Natural killer cell (primary cell): ENCODE measurements at regions not wholly inside any gene's neighbourhood (a gene's known extent, or its start where the extent isn't known, plus 50 kb on each side); places are given as distances from the start of the nearest gene placed in this dataset.

Experiments used
- ATAC-seq, 3 donors: fragments of 150-1000 bp in 2 of 3; fragments of 200-7000 bp in 1 of 3; cut with Tn5 transposase; 1 replicate in 1 of 3; 2 replicates in 2 of 3; pipeline ENCODE4 v1.10.0; 2021; ENCODE audit warnings: mild to moderate bottlenecking in 2 of 3, moderate library complexity in 2 of 3
- DNase-seq, 2 donors: peaks; one replicate each; pipeline versions ENCODE4 v3.0.0 to v3.0.0-alpha.2; 2013 to 2021; ENCODE audit warnings: mixed read lengths in 1 of 2
- H3K27ac ChIP-seq: one replicate; pipeline ENCODE4 v1.5.1; 2013; ENCODE audit warnings: mild to moderate bottlenecking, low read length
- H3K27me3 ChIP-seq: one replicate; pipeline ENCODE4 v1.6.1; 2013; ENCODE audit warnings: low read length; ENCODE audit not compliant: control insufficient read depth, insufficient read depth
- H3K36me3 ChIP-seq: one replicate; pipeline ENCODE4 v1.6.1; 2013; ENCODE audit warnings: low read length; ENCODE audit not compliant: control insufficient read depth, insufficient read depth
- H3K4me1 ChIP-seq: one replicate; pipeline ENCODE4 v1.6.1; 2013; ENCODE audit warnings: low read length; ENCODE audit not compliant: control insufficient read depth, insufficient read depth
- H3K4me3 ChIP-seq: one replicate; pipeline ENCODE4 v1.5.1; 2013; ENCODE audit warnings: low read length
- H3K9me3 ChIP-seq: one replicate; pipeline ENCODE4 v1.6.1; 2013; ENCODE audit warnings: low read length; ENCODE audit not compliant: control insufficient read depth, insufficient read depth
- H3K27ac Mint-ChIP-seq, 2 donors: one replicate each; pipeline ENCODE4 v1.8.0; 2022; ENCODE audit warnings: mild to moderate bottlenecking in 2 of 2, mixed read lengths in 2 of 2, moderate library complexity in 1 of 2
- H3K27me3 Mint-ChIP-seq, 2 donors: one replicate each; pipeline ENCODE4 v1.8.0; 2022; ENCODE audit warnings: low read depth in 2 of 2, mixed read lengths in 2 of 2
- H3K36me3 Mint-ChIP-seq: one replicate; pipeline ENCODE4 v1.8.0; 2022; ENCODE audit warnings: mixed read lengths
- H3K4me1 Mint-ChIP-seq, 2 donors: one replicate each; pipeline ENCODE4 v1.8.0; 2022; ENCODE audit warnings: mixed read lengths in 2 of 2
- H3K4me3 Mint-ChIP-seq: one replicate; pipeline ENCODE4 v1.8.0; 2022; ENCODE audit warnings: mild to moderate bottlenecking, moderate library complexity, mixed read lengths
- H3K9me3 Mint-ChIP-seq, 2 donors: one replicate each; pipeline ENCODE4 v1.8.0; 2022; ENCODE audit warnings: mixed read lengths in 2 of 2
- CTCF ChIP-seq: fragments of 200-600 bp; IDR thresholded peaks from one replicate; pipeline ENCODE4 v1.8.0; 2022; ENCODE audit warnings: antibody characterized with exemption
- WGBS: methylation state at CpG from one replicate; pipeline ENCODE4 v1.1.7; 2013; ENCODE audit warnings: missing lambda C conversion rate; ENCODE audit not compliant: insufficient coverage; 5-methylcytosine and 5-hydroxymethylcytosine counted together
- intact Hi-C: fragments of 100-400 bp; cut with micrococcal nuclease; formaldehyde crosslinking; loops from one replicate; pipeline ENCODE4 v1.14.2; 2022

DNA sequence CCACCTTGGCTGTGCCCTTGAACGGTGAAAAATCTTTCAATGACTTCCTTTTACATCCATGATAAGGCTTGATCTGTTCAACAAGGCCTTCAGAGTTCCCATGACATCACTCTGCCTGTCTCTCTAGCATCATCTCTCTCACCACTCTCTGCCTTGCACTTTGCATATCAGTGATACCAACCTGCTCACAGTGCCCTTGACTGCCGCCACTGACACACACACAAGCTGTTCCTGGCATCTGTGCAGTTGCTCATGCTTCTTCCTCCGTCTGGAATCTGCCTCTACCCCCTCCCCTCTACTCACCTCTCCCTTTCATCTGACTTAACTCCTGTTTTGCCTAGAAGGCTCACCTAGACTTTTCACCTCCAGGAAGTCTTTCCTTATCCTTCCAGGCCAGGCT, 79.1 kb upstream of the SEC11C start:
- no peak for TF ChIP-seq CTCF
- H3K4me3 Mint-ChIP-seq, result no peak overlapping the region
- no peaks in the 10 kb centered on the region for H3K9me3 Mint-ChIP-seq
- H3K4me1 Mint-ChIP-seq, result no peaks in the 10 kb centered on the region
- Histone ChIP-seq H3K4me1 (no peaks in the 10 kb centered on the region), H3K27me3 (no peaks in the 10 kb centered on the region), H3K36me3 (no peaks in the 10 kb centered on the region), H3K4me3 (no peak overlapping the region), H3K27ac (no peak overlapping the region), H3K9me3 (no peaks in the 10 kb centered on the region)
- intact Hi-C loops, result no loop called here
- H3K27ac Mint-ChIP-seq, result no peak overlapping the region
- H3K36me3 Mint-ChIP-seq, result no peaks in the 10 kb centered on the region
- DNase-seq, result no peak
- 66% methylated on average over 3 of the region's 3 CpGs for WGBS
- H3K27me3 Mint-ChIP-seq, result peaks cover 4 to 9% of the 10 kb centered on the region in 2 donors
- ATAC-seq, result no peak

DNA sequence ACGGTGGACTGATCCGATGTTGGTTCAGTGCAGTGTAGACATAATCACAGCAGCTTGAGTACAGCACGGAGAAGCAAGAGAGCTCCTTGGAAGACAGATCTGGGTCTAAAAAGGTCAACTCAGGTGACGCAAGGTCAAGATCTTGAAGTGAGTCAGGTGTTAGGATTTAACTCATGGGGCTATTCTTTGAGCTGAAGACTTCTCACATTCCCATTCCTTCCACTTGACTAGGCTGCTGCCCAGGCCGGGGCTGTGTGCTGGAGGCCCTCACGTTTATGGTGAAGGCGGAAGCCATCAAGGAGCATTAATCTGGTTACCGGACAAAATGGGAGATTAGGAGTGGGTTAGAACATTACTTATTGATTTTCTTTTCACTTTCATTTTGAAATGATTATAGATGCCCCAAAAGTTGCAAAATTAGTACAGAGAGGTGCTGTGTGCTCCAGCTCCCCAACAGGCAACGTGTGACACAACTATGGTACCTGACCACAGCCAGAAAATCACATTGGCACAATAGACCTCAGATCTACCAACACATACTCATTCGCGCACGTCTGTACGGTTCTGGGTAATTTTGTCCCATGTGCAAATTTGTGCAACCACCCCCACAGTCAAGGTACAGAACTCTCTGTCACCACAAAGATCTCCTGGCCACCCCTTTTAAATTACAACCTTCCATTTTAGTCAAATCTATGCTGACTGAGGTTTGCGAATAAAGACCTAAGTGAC, 77.6 kb upstream of the SEC11C start:
- intact Hi-C loops, result no loop called here
- WGBS, result 83% methylated on average over 12 of the region's 14 CpGs
- H3K4me3 Mint-ChIP-seq, result no peak overlapping the region

DNA sequence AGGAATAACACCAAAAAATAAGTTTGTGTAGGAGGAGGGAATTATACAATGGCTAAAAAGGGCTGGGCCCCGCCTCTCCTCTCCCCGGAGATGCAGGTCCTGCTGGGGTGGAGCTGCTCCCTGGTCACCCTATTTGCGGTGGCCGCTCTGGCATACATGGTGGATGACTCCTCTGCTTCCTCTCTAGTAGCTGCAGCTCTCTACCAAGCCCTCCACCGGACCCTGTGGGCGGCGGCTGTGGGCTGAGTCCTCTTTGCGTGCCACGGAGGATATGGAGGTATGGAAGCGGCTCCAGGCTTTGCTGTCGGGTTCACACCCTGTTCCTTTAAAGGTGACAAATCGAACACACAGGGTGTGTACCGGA, 77.1 kb upstream of the SEC11C start:
- ATAC-seq (no peak), DNase-seq (no peak)
- no peak for TF ChIP-seq CTCF
- intact Hi-C loops, result no loop called here
- H3K27me3 ChIP-seq, result no peaks in the 10 kb centered on the region
- Mint-ChIP-seq H3K9me3 (no peaks in the 10 kb centered on the region), H3K27ac (no peak overlapping the region), H3K4me3 (no peak overlapping the region), H3K36me3 (no peaks in the 10 kb centered on the region), H3K4me1 (no peaks in the 10 kb centered on the region), H3K27me3 (peaks cover 4 to 16% of the 10 kb centered on the region in 2 donors)
- H3K4me1 ChIP-seq, result no peaks in the 10 kb centered on the region
- WGBS, result 86% methylated on average over 13 of the region's 13 CpGs
- no peak overlapping the region for H3K4me3 ChIP-seq
- H3K27ac ChIP-seq, result no peak overlapping the region
- H3K9me3 ChIP-seq, result no peaks in the 10 kb centered on the region
- H3K36me3 ChIP-seq, result no peaks in the 10 kb centered on the region

More for the DNA sequence above, 77.6 kb upstream of the SEC11C start:
- H3K36me3 ChIP-seq, result no peaks in the 10 kb centered on the region
- H3K27ac Mint-ChIP-seq, result no peak overlapping the region
- H3K9me3 ChIP-seq, result no peaks in the 10 kb centered on the region
- H3K27me3 ChIP-seq, result no peaks in the 10 kb centered on the region
- H3K4me3 ChIP-seq, result no peak overlapping the region
- peaks cover 4 to 14% of the 10 kb centered on the region in 2 donors for H3K27me3 Mint-ChIP-seq
- DNase-seq, result no peak
- H3K4me1 ChIP-seq, result no peaks in the 10 kb centered on the region
- H3K36me3 Mint-ChIP-seq, result no peaks in the 10 kb centered on the region
- TF ChIP-seq CTCF, result no peak
- no peaks in the 10 kb centered on the region for H3K4me1 Mint-ChIP-seq
- ATAC-seq, result no peak
- H3K9me3 Mint-ChIP-seq, result no peaks in the 10 kb centered on the region
- H3K27ac ChIP-seq, result no peak overlapping the region

DNA sequence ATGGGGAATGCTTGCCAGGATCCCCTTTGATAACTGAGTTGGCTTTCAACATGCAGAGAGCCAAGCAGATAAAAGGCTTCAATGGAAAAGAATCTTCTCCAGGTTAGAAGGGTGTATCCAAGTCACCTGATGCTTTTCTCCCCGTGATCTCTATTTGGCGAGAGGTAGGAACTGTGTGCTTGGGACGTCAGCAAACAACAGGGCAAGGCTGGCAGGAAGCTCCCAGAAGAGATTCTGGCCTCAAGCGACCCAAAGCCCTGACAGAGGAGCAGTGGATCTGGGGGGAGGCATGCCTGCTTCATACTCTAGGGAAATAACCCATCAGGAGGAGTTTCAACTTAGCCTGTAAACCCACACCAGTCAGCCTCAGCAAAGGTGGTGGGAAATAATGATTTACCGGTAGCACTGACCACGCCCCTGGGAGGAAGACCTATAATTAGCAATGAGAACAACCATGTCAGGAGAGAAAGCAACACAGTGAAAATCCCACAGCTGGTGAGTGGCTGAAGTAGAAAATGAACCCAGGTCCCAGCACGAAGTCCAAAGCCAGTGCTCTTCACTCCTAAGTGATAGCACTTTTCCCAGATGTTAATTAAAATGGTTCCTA, 76.3 kb upstream of the SEC11C start:
- Mint-ChIP-seq H3K4me1 (no peaks in the 10 kb centered on the region), H3K36me3 (no peaks in the 10 kb centered on the region), H3K27me3 (peaks cover 4 to 16% of the 10 kb centered on the region in 2 donors), H3K4me3 (no peak overlapping the region), H3K27ac (no peak overlapping the region), H3K9me3 (no peaks in the 10 kb centered on the region)
- Histone ChIP-seq H3K9me3 (no peaks in the 10 kb centered on the region), H3K4me3 (no peak overlapping the region), H3K27ac (no peak overlapping the region), H3K4me1 (no peaks in the 10 kb centered on the region), H3K27me3 (no peaks in the 10 kb centered on the region), H3K36me3 (no peaks in the 10 kb centered on the region)
- 39% methylated on average over 7 of the region's 7 CpGs for WGBS
- intact Hi-C loops, result no loop called here
- ATAC-seq (no peak), DNase-seq (no peak)
- no peak for TF ChIP-seq CTCF
